ENCODE measurements at regions not wholly inside any gene's neighbourhood (a gene's known extent, or its start where the extent isn't known, plus 50 kb on each side); places are given as distances from the start of the nearest gene placed in this dataset.

DNA sequence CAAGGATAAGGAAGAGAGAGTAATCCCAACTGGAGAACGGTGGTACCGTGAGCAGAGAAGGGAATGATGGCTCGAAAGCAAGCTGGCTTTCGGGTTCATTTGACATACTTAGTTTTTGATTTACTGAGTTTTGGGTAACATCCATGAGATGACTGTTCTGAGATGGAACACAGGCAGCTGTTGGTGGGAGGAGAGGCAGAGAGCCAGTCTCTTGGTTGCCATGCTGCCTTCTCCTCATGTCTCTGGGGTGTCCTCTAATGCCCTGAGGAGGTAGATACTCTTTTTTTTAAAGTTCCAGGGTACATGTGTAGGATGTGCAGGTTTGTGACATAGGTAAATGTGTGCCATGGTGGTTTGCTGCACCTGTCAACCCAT, 76.4 kb upstream of the NRP1 start:
- no peak for TF ChIP-seq SIN3A (conservative IDR thresholded peaks at IDR 0.05 in 1 of 2, IDR thresholded peaks at IDR 0.05 in 1 of 2; ENCODE audit: low read depth in 1 of 2, low read length in 2 of 2)
- TF ChIP-seq, protein P1, sequence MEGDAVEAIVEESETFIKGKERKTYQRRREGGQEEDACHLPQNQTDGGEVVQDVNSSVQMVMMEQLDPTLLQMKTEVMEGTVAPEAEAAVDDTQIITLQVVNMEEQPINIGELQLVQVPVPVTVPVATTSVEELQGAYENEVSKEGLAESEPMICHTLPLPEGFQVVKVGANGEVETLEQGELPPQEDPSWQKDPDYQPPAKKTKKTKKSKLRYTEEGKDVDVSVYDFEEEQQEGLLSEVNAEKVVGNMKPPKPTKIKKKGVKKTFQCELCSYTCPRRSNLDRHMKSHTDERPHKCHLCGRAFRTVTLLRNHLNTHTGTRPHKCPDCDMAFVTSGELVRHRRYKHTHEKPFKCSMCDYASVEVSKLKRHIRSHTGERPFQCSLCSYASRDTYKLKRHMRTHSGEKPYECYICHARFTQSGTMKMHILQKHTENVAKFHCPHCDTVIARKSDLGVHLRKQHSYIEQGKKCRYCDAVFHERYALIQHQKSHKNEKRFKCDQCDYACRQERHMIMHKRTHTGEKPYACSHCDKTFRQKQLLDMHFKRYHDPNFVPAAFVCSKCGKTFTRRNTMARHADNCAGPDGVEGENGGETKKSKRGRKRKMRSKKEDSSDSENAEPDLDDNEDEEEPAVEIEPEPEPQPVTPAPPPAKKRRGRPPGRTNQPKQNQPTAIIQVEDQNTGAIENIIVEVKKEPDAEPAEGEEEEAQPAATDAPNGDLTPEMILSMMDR (IDR thresholded peaks at IDR 0.05; ENCODE audit: control extremely low read depth in 1 of 3, insufficient read depth in 1 of 3, low read depth in 1 of 3, low read length in 3 of 3): no peak
- TF ChIP-seq POLR2A (IDR thresholded peaks at IDR 0.05; ENCODE audit: control extremely low read depth in 1 of 2, low read depth in 2 of 2, low read length in 2 of 2): no peak
- no peak for TF ChIP-seq HDAC2 (IDR thresholded peaks at IDR 0.05; ENCODE audit: borderline replicate concordance in 1 of 2, low read depth in 2 of 2, low read length in 2 of 2)
- no peak for TF ChIP-seq RAD21 (IDR thresholded peaks at IDR 0.05 in 1 of 2, conservative IDR thresholded peaks at IDR 0.05 in 1 of 2; ENCODE audit: low read depth in 2 of 2, low read length in 2 of 2)
- no peak for TF ChIP-seq CHD2 (IDR thresholded peaks at IDR 0.05; ENCODE audit: low read length)
- TF ChIP-seq SRF (IDR thresholded peaks at IDR 0.05; ENCODE audit: low read depth, low read length): no peak
- TF ChIP-seq TCF12 (IDR thresholded peaks at IDR 0.05; ENCODE audit: low read depth, low read length): no peak
- no peak for TF ChIP-seq EGR1 (IDR thresholded peaks at IDR 0.05; ENCODE audit: borderline replicate concordance, low read depth, low read length)
- no peak for TF ChIP-seq KDM5A (IDR thresholded peaks at IDR 0.05; ENCODE audit: low read length)

Measured in H1 (cell line).